ENCODE measurements at regions not wholly inside any gene's neighbourhood (a gene's known extent, or its start where the extent isn't known, plus 50 kb on each side); places are given as distances from the start of the nearest gene placed in this dataset.

DNA sequence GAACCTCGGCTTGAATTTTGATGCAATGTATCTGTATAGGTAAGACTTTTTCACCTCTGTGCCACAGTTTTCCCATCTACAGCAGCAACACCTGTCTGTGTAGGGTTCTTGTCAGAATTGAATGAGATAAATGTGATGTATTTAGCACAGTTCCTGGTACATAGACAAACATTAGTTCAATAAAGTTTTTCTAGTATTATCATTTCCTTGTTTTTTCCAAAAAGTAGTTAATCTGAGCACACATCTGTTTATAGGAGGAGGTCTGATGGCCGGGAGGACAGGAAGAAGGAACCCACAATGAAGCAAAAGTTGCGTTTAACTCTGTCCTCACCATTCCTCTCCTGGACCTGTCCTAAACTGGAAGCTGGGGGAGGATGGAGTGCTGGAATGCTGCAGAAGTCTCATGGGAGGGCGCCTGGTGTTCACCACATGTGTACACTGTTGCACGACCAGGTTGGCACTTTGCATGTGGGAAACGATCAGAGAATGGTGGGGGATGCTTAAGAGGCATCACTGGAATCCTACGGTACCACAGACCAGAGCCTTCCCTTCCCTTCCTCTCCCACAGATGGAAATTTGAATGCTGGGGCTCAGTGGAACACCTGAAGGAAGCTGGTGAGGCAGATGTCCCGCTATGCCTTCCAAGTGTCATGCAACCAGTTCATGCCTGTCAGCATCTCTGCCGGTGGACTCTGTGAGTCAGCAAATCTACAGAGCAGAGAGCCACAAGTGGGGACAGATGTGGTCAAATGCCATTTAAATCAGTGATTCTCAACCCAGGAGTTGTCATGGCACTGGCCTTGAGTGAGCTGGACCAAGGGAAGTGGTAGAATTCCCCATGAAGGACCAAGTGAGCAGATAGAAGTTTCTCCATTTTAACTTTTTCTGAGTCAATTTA is 315.6 kb downstream of the DLEU7 start:
- H3K9me3 ChIP-seq (ENCODE audit: low read depth), result no peaks in the 10 kb centered on the region
- no peak overlapping the region for H3K9ac ChIP-seq
- peaks cover 19% of the 10 kb centered on the region for H3F3A ChIP-seq (ENCODE audit: insufficient read depth)
- no peak overlapping the region for H2AFZ ChIP-seq
- WGBS, 2 experiments (ENCODE audit: low coverage in 1 of 2, low lambda C conversion rate in 2 of 2, missing lambda C conversion rate in 2 of 2), result 64 to 70% methylated on average over 9 of the region's 9 CpGs
- no peaks in the 10 kb centered on the region for H3K36me3 ChIP-seq (ENCODE audit: low read depth)
- no peaks in the 10 kb centered on the region for H4K20me1 ChIP-seq (ENCODE audit: insufficient read depth)
- TF ChIP-seq EZH2phosphoT487 (IDR thresholded peaks at IDR 0.05; ENCODE audit: insufficient read depth, low read depth) (no peak), EZH2 (IDR thresholded peaks at IDR 0.05; ENCODE audit: insufficient read depth, poor library complexity, severe bottlenecking) (no peak)
- no peak overlapping the region for H3K27ac ChIP-seq
- no peak overlapping the region for H3K4me2 ChIP-seq (ENCODE audit: unreplicated experiment)
- peaks cover 40% of the 10 kb centered on the region for H3K4me1 ChIP-seq (ENCODE audit: insufficient read depth)
- in situ Hi-C loops (cut with MboI), result loop anchor here (25.0 kb wide), 3 partner anchors 441 to 541 kb away; partner anchors contain the start of gene TRIM13
- no peak overlapping the region for H3K4me3 ChIP-seq
- H3K27me3 ChIP-seq (replicated peaks; ENCODE audit: insufficient read depth), result no peaks in the 10 kb centered on the region
- H3K79me2 ChIP-seq (ENCODE audit: insufficient read depth), result no peaks in the 10 kb centered on the region
- H3K9me2 ChIP-seq (ENCODE audit: insufficient read depth), result no peaks in the 10 kb centered on the region
- DNase-seq, result peak; percentile 25

GRCh38 chr13:50529154-50529882 is 314.2 kb downstream of the DLEU7 start:
- Histone ChIP-seq H3F3A (ENCODE audit: insufficient read depth) (peaks cover 19% of the 10 kb centered on the region), H3K27ac (peak overlapping the region; percentile 86), H3K4me2 (ENCODE audit: unreplicated experiment) (peak overlapping the region; percentile 75)

GRCh38 chr13:50531917-50532899 is 311.3 kb downstream of the DLEU7 start:
- WGBS, 2 experiments (ENCODE audit: low coverage in 1 of 2, low lambda C conversion rate in 2 of 2, missing lambda C conversion rate in 2 of 2), result 79 to 82% methylated on average over 5 of the region's 5 CpGs
- no peaks in the 10 kb centered on the region for H3K79me2 ChIP-seq (ENCODE audit: insufficient read depth)
- no peak overlapping the region for H3K4me2 ChIP-seq (ENCODE audit: unreplicated experiment)
- no peak overlapping the region for H3K27ac ChIP-seq
- TF ChIP-seq EZH2 (IDR thresholded peaks at IDR 0.05; ENCODE audit: insufficient read depth, poor library complexity, severe bottlenecking) (no peak), EZH2phosphoT487 (IDR thresholded peaks at IDR 0.05; ENCODE audit: insufficient read depth, low read depth) (no peak)
- peaks cover 40% of the 10 kb centered on the region for H3F3A ChIP-seq (ENCODE audit: insufficient read depth)
- peak overlapping the region; percentile 32; the same call in 1 of the 2 replicates for H2AFZ ChIP-seq
- no peaks in the 10 kb centered on the region for H3K9me2 ChIP-seq (ENCODE audit: insufficient read depth)
- no peaks in the 10 kb centered on the region for H3K27me3 ChIP-seq (replicated peaks; ENCODE audit: insufficient read depth)
- no peak overlapping the region for H3K9ac ChIP-seq
- H4K20me1 ChIP-seq (ENCODE audit: insufficient read depth), result no peaks in the 10 kb centered on the region
- H3K4me1 ChIP-seq (ENCODE audit: insufficient read depth), result peaks cover 42% of the 10 kb centered on the region
- H3K36me3 ChIP-seq (ENCODE audit: low read depth), result no peaks in the 10 kb centered on the region
- in situ Hi-C loops (cut with MboI), result loop anchor here (10.0 to 25.0 kb wide), 4 partner anchors 263 to 545 kb away; partner anchors contain the start of gene TRIM13
- no peak overlapping the region for H3K4me3 ChIP-seq
- DNase-seq, result peak; percentile 59
- no peaks in the 10 kb centered on the region for H3K9me3 ChIP-seq (ENCODE audit: low read depth)

More at GRCh38 chr13:50529154-50529882, 314.2 kb downstream of the DLEU7 start:
- H3K9me3 ChIP-seq (ENCODE audit: low read depth), result no peaks in the 10 kb centered on the region
- no peaks in the 10 kb centered on the region for H3K36me3 ChIP-seq (ENCODE audit: low read depth)
- H3K4me1 ChIP-seq (ENCODE audit: insufficient read depth), result peaks cover 31% of the 10 kb centered on the region
- peak overlapping the region; percentile 88 for H2AFZ ChIP-seq
- H3K79me2 ChIP-seq (ENCODE audit: insufficient read depth), result no peaks in the 10 kb centered on the region
- 4 to 9% methylated on average over 12 of the region's 12 CpGs for WGBS, 2 experiments (ENCODE audit: low coverage in 1 of 2, low lambda C conversion rate in 2 of 2, missing lambda C conversion rate in 2 of 2)
- H3K27me3 ChIP-seq (replicated peaks; ENCODE audit: insufficient read depth), result no peaks in the 10 kb centered on the region
- DNase-seq, result peak; percentile 92
- H4K20me1 ChIP-seq (ENCODE audit: insufficient read depth), result no peaks in the 10 kb centered on the region
- in situ Hi-C loops (cut with MboI), result loop anchor here (25.0 kb wide), 3 partner anchors 442 to 542 kb away; partner anchors contain the start of gene TRIM13
- H3K9ac ChIP-seq, result peak overlapping the region; percentile 75
- no peaks in the 10 kb centered on the region for H3K9me2 ChIP-seq (ENCODE audit: insufficient read depth)
- TF ChIP-seq EZH2phosphoT487 (IDR thresholded peaks at IDR 0.05; ENCODE audit: insufficient read depth, low read depth) (no peak), EZH2 (IDR thresholded peaks at IDR 0.05; ENCODE audit: insufficient read depth, poor library complexity, severe bottlenecking) (no peak)
- peak overlapping the region; percentile 47 for H3K4me3 ChIP-seq

Measured in GM23248 (cell line).